ENCODE measurements at regions not wholly inside any gene's neighbourhood (a gene's known extent, or its start where the extent isn't known, plus 50 kb on each side); places are given as distances from the start of the nearest gene placed in this dataset.

- no peak overlapping the region for H3K4me3 ChIP-seq (replicated peaks in 1 of 3; ENCODE audit: insufficient read depth in 1 of 3, low read depth in 2 of 3, low read length in 3 of 3)
- DNase-seq (ENCODE audit: low spot score) (no peak), FAIRE-seq (no peak), ATAC-seq (no peak)
- ChIA-PET CTCF (ENCODE audit: low intra/inter-chr PET ratio, low total read pairs) (no interaction called here), POLR2A (no interaction called here)
- peaks cover 5% of the 10 kb centered on the region; the same call in 1 of the 2 replicates for H3K4me1 ChIP-seq (ENCODE audit: insufficient read depth, low read length)
- intact Hi-C loops (cut with micrococcal nuclease; ENCODE audit: unreplicated experiment): loop anchor here (1.0 to 5.0 kb wide), 3 partner anchors 180 to 400 kb away; partner anchors contain the start of gene TBL1XR1
- 42% methylated on average over 9 of the region's 9 CpGs for WGBS (ENCODE audit: low lambda C conversion rate)
- no peaks in the 10 kb centered on the region for H4K20me1 ChIP-seq (ENCODE audit: insufficient read depth, low read length)
- no peak overlapping the region for H3K9ac ChIP-seq (ENCODE audit: insufficient read depth, low read depth, low read length)
- in situ Hi-C loops (cut with HindIII; ENCODE audit: extremely low pct_ligation_motif_present, low pct_unique_long_range_greater_than_20kb): no loop called here
- H2AFZ ChIP-seq (ENCODE audit: low read length): no peak overlapping the region
- TF ChIP-seq ETS1 (CRISPR knock-in tag; IDR thresholded peaks at IDR 0.05): no peak
- TF ChIP-seq JDP2 (CRISPR knock-in tag; IDR thresholded peaks at IDR 0.05; ENCODE audit: borderline replicate concordance): no peak
- no peak for TF ChIP-seq ZNF781 (CRISPR knock-in tag; IDR thresholded peaks at IDR 0.05; ENCODE audit: borderline replicate concordance, not compliant biosample characterization)
- no peak for TF ChIP-seq TEF (CRISPR knock-in tag; IDR thresholded peaks at IDR 0.05)
- no peak for TF ChIP-seq ZSCAN29 (CRISPR knock-in tag; conservative IDR thresholded peaks at IDR 0.05)
- TF ChIP-seq GLMP (CRISPR knock-in tag; IDR thresholded peaks at IDR 0.05; ENCODE audit: borderline replicate concordance): no peak
- no peak for TF ChIP-seq ISX (CRISPR knock-in tag; conservative IDR thresholded peaks at IDR 0.05)
- no peak for TF ChIP-seq PCBP1 (IDR thresholded peaks at IDR 0.05; ENCODE audit: borderline replicate concordance, low read depth, low read length)
- no peaks in the 10 kb centered on the region for H3K79me2 ChIP-seq (ENCODE audit: insufficient read depth, low read length)
- no TSS peak for BruUV-seq (replicated peaks)
- H3K36me3 ChIP-seq (replicated peaks in 1 of 2; ENCODE audit: control insufficient read depth in 1 of 2, insufficient read depth in 2 of 2, low read length in 2 of 2): no peaks in the 10 kb centered on the region
- no peaks in the 10 kb centered on the region for H3K27me3 ChIP-seq (ENCODE audit: control insufficient read depth in 1 of 2, insufficient read depth in 2 of 2, low read length in 2 of 2)
- no peak overlapping the region for H3K4me2 ChIP-seq (ENCODE audit: low read depth, low read length)
- H3K27ac ChIP-seq (ENCODE audit: extremely low read length, insufficient read depth, low read length): no peak overlapping the region
- H3K9me3 ChIP-seq (ENCODE audit: low read length): no peaks in the 10 kb centered on the region
Observed at GRCh38 chr3:177377166-177377565, 179.9 kb upstream of the TBL1XR1 start.
